ENCODE measurements at regions not wholly inside any gene's neighbourhood (a gene's known extent, or its start where the extent isn't known, plus 50 kb on each side); places are given as distances from the start of the nearest gene placed in this dataset.

GRCh38 chr12:4969405-4969804 lies 59.7 kb downstream of the KCNA1 start:
- DNase-seq (ENCODE audit: extremely low spot score) = no peak
- no peaks in the 10 kb centered on the region for H3K4me1 ChIP-seq
- H3K27me3 ChIP-seq = peaks cover 0 to 11% (median 0%) of the 10 kb centered on the region in 4 donors
- no peaks in the 10 kb centered on the region for H3K36me3 ChIP-seq
- no peak for TF ChIP-seq CTCF (IDR thresholded peaks at IDR 0.05)
- intact Hi-C loops (cut with DNase I) = no loop called here
- H3K4me3 ChIP-seq = no peak overlapping the region
- no peaks in the 10 kb centered on the region for H3K9me3 ChIP-seq
- WGBS = 91% methylated on average over 3 of the region's 3 CpGs
- H3K27ac ChIP-seq (replicated peaks in 1 of 4) = no peak overlapping the region

- Histone ChIP-seq H3K4me3 (no peak overlapping the region), H3K4me1 (no peaks in the 10 kb centered on the region), H3K9me3 (no peaks in the 10 kb centered on the region), H3K27ac (replicated peaks in 1 of 4) (no peak overlapping the region), H3K36me3 (no peaks in the 10 kb centered on the region), H3K27me3 (peaks cover 0 to 20% (median 0%) of the 10 kb centered on the region in 4 donors)
- 82% methylated on average over 3 of the region's 3 CpGs for WGBS
- TF ChIP-seq POLR2A (IDR thresholded peaks at IDR 0.05; ENCODE audit: low read depth) = no peak
- no peak for TF ChIP-seq CTCF (IDR thresholded peaks at IDR 0.05)
- no peak for TF ChIP-seq POLR2AphosphoS5 (IDR thresholded peaks at IDR 0.05)
- TF ChIP-seq EP300 (IDR thresholded peaks at IDR 0.05) = no peak
- no peak for DNase-seq (ENCODE audit: extremely low spot score)
- intact Hi-C loops (cut with DNase I) = no loop called here
Measured at GRCh38 chr12:4974217-4974616, 64.5 kb downstream of the KCNA1 start.

- H3K4me3 ChIP-seq = no peak overlapping the region
- 77% methylated on average over 12 of the region's 12 CpGs for WGBS
Measured at GRCh38 chr12:4975574-4975973, 65.9 kb downstream of the KCNA1 start.

GRCh38 chr12:4977102-4977501 lies 66.6 kb upstream of the KCNA5 start:
- no peak overlapping the region for H3K27ac ChIP-seq (replicated peaks in 1 of 4)
- H3K4me1 ChIP-seq = no peaks in the 10 kb centered on the region
- intact Hi-C loops (cut with DNase I) = no loop called here
- no peaks in the 10 kb centered on the region for H3K36me3 ChIP-seq
- 89% methylated on average over 10 of the region's 10 CpGs for WGBS
- TF ChIP-seq POLR2A (IDR thresholded peaks at IDR 0.05; ENCODE audit: low read depth) (no peak), CTCF (IDR thresholded peaks at IDR 0.05) (no peak), EP300 (IDR thresholded peaks at IDR 0.05) (no peak), POLR2AphosphoS5 (IDR thresholded peaks at IDR 0.05) (no peak)
- no peaks in the 10 kb centered on the region for H3K9me3 ChIP-seq
- H3K27me3 ChIP-seq = peaks cover 0 to 26% (median 0%) of the 10 kb centered on the region in 4 donors
- DNase-seq (ENCODE audit: extremely low spot score) = no peak
- no peak overlapping the region for H3K4me3 ChIP-seq

More at GRCh38 chr12:4975574-4975973, 65.9 kb downstream of the KCNA1 start:
- intact Hi-C loops (cut with DNase I) = no loop called here
- H3K9me3 ChIP-seq = no peaks in the 10 kb centered on the region
- no peaks in the 10 kb centered on the region for H3K4me1 ChIP-seq
- peaks cover 0 to 26% (median 0%) of the 10 kb centered on the region in 4 donors for H3K27me3 ChIP-seq
- no peaks in the 10 kb centered on the region for H3K36me3 ChIP-seq
- H3K27ac ChIP-seq (replicated peaks in 1 of 4) = no peak overlapping the region
- TF ChIP-seq CTCF (IDR thresholded peaks at IDR 0.05) (no peak), POLR2AphosphoS5 (IDR thresholded peaks at IDR 0.05) (no peak), POLR2A (IDR thresholded peaks at IDR 0.05; ENCODE audit: low read depth) (no peak), EP300 (IDR thresholded peaks at IDR 0.05) (no peak)
- DNase-seq (ENCODE audit: extremely low spot score) = no peak

GRCh38 chr12:4978737-4979136 lies 64.9 kb upstream of the KCNA5 start:
- Histone ChIP-seq H3K27me3 (peaks cover 0 to 32% (median 0%) of the 10 kb centered on the region in 4 donors), H3K36me3 (no peaks in the 10 kb centered on the region), H3K9me3 (no peaks in the 10 kb centered on the region), H3K4me3 (no peak overlapping the region), H3K27ac (replicated peaks in 1 of 4) (no peak overlapping the region), H3K4me1 (no peaks in the 10 kb centered on the region)
- DNase-seq (ENCODE audit: extremely low spot score) = no peak
- intact Hi-C loops (cut with DNase I) = no loop called here
- 30% methylated on average over 6 of the region's 6 CpGs for WGBS
- no peak for TF ChIP-seq EP300 (IDR thresholded peaks at IDR 0.05)
- TF ChIP-seq POLR2A (IDR thresholded peaks at IDR 0.05; ENCODE audit: low read depth) = no peak
- TF ChIP-seq CTCF (IDR thresholded peaks at IDR 0.05) = no peak
- no peak for TF ChIP-seq POLR2AphosphoS5 (IDR thresholded peaks at IDR 0.05)

Measured in esophagus muscularis mucosa (tissue), 4 donors.